Activated CD4-positive, CD25-positive, alpha-beta regulatory T cell (primary cell): ENCODE measurements at regions not wholly inside any gene's neighbourhood (a gene's known extent, or its start where the extent isn't known, plus 50 kb on each side); places are given as distances from the start of the nearest gene placed in this dataset.

Source experiments
- DNase-seq, 4 experiments: peaks; one replicate each; lab custom pipeline; 2025; lab: John Stamatoyannopoulos, UW

DNA sequence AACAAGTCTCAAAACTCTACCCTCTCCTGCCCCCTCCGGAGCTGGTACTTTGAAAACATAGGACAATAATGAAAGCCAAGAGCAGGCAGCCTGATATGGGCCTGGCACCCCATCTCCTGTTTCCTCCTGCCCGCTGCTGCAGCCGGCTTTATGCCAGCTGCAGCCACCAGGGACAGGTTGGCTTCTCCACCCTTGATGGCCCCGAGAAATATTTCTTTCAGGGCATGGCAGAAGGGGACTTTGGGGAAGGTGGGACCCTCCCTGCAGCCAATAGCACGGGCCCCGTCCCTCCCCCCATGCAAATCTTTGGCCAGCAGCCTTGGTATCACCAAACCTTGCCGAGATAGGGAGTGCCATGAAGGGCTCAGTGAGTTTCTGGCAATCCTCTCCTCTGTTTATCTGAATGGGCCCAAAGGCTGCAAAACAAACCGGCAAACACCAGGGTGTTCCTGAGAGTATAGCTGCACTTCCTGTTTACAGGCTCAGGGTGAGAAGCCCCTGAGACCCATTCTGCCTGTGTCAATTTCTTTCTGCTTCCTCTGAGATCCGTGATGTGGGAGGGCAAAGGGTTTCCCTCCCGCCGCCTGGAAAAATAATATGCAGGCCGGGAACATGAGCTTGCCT, 73.4 kb upstream of the BOD1 start:
- no peak for DNase-seq

DNA sequence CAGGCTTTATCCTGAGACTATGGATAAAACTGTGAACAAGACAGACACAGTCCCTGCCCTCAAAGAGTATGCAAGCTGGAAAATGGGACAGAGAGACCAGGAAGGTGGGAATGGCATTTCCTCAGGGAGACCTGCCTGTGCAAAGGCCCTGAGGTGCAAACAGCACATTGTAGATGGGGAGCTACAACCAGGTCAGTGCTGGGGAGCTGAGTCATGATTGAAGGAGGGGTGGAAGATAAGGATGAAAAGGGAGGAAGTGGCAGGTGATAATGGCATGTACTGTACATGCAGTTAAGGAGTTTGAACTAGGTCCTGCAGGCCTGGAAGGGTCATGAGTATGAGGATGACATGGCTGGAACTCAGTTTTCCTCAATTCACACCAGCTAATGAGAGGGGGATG, 75.5 kb upstream of the BOD1 start:
- DNase-seq: no peak

DNA sequence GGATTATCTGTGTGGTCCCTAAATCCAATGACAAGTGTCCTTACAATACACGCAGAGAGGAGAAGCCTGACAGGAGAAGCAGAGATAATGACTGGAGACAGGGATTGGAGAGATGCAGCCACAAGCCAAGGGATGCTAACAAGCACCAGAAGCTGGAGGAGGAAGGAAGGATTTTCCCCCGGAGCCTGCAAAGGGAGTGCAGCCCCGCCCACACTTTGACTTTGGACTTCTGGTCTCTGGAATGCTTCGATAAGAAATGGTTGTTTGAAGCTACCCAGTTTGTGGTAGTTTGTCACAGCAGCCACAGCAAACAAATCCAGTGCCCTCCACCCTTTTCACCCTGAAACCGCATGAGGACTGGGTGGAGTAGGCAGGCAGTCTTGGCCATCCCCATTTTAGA, 77.2 kb upstream of the BOD1 start:
- DNase-seq: no peak

DNA sequence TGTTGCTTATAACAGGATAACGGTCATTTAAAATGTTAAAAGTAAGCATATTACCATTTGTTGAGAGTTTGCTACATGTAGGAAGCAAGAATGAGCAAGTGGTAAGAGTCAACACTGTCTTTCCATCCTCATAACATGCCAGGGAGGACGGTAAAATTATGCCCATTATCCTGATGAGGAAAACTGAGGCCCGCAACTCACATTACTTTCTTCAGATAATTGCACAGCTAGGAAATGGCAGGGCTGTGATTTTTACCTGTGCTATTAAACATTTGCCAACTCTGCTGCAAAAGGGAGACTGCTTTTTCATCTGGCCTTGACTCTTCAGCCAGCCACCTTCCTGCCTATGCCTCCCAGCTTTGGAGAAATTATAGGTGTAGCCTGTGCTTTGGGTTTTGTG, 79.8 kb upstream of the BOD1 start:
- no peak for DNase-seq

DNA sequence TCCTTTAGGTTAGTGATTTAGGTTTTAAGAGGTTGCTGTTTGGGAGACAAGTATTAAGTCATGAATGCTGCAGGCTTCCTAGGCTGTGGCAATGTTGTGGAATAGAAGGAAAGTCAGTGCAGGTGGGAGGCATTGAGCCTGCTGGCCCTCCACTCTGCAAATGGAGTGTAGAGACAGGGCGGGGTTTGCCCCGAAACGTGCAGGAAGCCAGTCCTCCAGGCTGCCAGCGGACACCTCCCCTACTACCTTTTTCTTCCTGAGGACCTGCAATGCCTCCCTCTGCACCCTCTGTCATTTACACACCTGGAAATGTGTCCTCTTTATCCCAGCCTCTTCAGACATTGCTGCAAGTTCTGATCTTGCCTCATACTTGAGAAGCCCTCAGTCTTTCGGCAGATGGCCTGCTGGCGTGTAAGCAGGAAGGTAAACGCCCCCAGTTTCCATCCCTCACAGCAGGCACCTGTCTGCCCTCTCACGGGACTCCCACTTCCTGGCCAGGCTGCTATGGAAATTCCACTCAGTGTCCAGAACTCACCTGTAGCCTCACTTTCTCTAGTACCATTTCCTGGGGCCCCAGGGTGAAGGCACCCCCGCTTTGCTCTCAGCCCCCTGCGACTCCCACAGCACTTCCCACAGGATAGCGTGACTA, 81.6 kb upstream of the BOD1 start:
- no peak for DNase-seq

DNA sequence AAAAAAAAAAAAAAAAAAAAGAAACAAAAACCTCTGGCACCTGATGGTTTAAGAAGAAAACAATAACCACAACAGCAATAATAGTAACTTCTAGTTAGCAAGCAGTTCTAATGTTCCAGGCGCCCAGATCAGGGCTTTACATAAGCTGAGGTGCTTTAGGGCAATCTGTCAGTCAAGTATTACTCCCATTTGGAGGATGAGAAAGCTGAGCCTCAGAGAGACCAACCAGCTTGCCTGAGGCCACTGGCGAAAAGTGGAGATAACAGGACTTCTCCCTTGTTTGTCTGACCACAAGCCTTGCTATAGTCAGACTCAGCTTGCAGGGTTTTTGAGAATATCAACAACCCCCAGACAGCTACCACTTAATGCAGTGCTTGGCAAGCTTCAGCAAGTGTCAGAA, 83.5 kb upstream of the BOD1 start:
- DNase-seq: no peak

DNA sequence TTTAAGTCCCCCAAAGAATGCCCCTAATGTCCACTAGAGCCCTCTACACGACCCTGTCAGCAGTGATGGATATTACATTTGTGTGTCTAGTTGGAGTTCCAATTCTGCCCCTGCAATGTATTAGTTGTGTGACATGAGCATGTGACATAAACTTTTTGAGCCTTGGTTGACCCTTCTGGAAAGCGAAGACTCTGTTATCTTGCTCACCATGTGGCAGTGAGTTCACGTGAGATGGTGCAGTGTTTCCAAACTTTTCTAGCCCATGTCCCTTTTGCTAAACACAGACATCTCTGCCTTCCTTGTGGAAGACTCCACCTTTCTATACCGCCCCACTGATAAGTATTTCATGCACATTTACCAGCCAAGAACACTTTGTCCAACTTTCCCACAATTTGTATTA, 87.0 kb upstream of the BOD1 start:
- DNase-seq: no peak

DNA sequence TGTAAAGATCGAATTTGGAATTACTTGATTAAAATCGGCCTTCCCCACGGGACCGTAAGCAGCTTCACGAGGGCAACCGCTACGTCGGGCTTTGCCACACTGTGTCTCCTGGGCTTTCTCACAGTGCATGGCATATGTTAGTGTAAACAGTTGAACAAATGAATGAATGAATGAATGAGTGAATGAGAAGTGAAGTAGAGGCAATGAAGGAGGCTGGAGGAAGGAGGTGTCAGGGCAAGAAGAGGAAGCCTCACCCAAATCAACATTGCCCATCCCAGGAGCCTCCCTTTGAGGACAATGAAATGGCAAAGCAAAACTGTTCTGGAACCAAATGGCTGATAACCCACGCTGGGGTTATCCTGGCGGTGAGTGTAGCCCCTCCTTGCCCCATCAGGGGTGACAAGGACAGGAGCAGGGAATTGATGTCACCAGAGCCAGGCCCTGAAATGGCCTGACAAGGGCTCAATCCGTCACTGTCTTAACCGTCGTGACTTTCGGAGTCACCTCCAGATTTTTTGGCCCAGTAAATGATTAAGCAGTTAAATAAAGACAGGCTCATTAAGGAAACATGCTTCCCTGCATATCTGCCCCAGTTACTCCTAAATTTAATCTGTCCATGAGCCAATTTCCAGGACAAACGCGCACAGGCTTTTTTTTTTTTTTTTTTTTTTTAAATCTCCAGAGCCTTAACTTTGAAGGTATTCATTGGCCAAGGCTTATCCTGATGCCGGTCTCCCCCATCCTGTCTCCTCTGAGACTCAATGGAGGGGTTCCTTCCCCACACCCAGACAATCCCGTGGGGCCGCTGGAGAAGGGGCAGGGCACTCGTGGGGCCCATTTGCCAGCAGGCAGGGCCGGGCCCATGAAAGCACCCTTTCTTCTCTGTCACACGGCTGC, 88.4 kb upstream of the BOD1 start:
- DNase-seq: no peak

DNA sequence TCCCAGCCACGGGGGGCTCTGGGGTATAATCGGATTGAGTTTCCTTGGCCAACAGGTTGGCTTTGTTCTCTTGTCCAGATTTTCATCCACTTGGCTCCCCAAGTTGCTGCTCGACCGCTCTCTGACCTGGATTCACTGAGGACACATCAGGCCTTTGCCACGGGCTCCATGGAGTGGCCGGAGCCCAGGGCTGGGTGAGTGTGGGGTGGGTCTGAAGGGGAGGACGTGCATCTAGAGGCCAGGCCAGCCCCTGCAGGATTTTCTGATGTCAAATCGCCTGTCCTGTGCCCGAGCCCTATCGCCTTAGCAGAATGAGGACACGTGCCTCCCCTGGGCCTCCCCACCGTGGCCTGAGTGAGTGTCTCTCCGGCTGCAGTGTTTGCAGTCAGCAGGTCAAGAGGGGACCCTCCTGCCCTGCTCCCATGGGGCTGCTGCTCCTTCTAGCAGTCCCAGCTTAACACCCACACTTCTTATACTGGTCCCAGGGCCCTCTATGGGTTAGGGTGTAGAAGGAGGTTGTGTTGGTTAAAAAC, 89.1 kb upstream of the BOD1 start:
- DNase-seq: no peak

DNA sequence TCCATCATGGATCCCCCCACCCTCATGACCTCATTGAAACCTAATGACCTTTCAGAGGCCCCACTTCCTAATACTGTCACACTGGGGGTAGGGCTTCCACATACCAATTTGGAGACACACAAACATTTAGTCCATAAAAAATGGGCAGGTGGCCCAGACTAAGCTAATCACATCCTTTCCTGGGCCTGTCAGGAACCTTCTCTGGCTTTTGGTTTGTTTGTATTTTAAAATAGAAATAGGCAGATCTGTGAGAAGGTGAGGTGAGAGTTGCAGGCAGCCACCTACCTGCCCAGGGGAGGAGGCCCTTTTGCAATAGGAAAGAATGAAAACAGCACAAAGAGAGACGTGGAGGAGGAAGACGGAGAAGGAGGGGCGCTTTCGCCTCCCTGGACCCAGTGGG, 90.2 kb upstream of the BOD1 start:
- no peak for DNase-seq

DNA sequence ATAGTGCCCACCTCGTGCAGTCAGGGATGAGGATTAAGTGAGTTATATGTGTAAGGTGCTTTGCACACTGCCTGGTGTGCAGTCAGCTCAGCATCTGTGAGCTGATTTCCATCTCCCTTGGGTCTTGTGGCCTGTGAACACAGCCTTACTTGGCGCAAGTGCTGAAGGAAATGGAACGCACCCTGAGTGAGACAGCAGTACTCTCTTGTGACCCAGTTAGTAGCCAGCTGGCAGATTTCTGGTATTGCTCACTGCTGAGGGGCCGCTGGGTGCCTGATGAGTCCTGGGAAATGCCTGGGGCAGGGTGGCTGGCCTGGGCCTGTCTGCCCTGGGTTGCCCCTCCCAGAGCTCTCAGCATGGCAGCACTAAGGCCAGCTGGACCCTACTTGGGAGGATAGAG, 90.9 kb upstream of the BOD1 start:
- DNase-seq: no peak

DNA sequence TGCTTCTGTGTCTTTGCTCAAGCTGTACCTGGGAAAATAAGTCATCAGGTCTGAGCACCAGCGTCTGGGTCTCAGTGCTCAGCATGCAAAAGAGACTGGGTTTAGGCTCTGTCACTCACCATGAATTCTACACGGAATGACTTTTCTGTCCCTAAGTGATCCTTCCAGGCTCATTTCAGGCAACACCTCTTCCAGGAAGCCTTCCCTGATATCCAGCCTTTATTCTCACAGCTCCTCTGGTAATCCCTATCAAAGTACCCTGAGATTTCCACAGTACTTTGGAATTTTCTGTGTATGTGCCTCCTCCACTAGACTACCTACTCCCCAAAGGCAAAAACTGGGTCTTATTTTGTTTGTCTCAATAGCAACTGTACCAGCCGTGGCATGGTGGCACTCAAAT, 92.7 kb upstream of the BOD1 start:
- DNase-seq: no peak

DNA sequence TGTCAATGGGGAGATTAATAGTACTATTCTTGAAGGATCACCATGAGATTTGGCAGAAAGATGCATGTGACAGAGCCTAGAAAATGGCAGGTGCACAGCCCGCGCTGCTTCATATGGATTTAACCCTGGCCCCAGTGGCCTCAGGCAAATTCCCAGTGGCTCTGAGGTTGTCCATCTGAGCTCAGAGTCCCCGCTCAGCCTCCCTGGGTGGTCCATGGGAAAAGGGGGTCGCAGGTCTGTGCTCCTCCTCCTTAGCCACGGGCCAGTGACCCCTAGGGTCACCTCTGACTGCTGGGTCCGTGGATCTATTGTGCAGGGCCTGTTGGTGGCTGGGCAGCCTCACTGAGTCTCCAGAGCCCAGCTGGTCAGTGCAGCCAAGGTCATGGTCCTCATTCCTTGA, 93.3 kb upstream of the BOD1 start:
- no peak for DNase-seq

DNA sequence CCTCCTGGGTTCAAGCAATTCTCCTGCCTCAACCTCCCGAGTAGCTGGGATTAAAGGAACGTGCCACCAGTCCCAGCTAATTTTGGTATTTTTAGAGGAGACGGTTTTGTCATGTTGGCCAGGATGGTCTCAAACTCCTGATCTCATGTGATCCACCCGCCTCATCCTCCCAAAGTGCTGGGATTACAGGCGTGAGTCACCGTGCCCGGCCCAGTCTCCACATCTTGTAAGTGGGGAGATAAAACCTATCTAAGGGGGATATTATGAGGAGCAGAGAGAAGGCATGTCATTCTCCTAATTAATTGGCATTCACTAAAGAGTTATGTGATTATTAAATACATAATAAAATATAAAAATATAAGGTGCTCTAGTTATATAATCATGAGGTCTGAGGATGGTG, 94.1 kb upstream of the BOD1 start:
- DNase-seq: no peak

DNA sequence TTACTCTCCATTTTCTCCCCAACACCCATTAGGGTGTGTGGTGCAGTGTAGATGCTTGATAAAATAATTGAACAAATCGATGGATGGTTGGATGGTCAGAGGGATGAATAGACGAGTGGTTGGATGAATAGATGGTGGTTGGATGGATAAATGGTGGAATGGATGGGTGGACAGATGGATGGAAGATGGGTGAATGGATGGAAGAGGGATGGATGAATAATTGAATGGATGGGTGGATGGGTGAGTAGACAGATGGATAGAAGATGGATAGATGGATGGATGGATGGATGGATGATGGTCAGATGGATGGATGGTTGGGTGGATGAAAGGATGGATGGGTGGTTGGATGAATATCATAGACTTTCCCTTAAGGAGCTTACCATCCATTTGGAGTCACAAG, 95.0 kb upstream of the BOD1 start:
- no peak for DNase-seq

DNA sequence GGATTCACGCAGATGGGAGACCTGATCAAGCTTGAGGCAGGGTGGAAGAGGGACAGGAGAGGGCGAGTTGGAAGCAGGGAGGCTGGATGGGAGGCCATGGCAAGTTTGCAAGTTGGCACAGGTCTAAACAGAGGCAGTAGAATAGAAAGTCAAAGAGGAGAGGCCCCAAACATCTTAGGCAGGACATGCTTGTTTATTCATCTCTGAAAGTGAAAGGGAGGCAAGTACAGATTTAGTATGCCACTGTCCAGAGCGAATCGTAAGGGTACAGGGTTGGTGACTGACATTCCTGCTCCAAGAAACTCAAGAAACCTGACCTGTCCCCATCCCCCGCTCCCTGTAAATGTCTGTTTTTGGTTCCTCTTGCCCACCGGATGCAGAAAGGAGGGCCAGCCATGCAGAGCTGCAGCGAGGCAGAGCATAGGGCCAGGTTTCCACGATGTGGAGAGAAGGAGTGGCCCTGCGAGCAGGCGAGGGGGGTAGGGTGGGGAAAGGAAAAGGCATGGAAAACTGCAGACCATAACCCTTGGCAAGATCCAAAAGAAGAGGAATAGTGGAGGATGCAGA, 96.2 kb upstream of the BOD1 start:
- DNase-seq: no peak

DNA sequence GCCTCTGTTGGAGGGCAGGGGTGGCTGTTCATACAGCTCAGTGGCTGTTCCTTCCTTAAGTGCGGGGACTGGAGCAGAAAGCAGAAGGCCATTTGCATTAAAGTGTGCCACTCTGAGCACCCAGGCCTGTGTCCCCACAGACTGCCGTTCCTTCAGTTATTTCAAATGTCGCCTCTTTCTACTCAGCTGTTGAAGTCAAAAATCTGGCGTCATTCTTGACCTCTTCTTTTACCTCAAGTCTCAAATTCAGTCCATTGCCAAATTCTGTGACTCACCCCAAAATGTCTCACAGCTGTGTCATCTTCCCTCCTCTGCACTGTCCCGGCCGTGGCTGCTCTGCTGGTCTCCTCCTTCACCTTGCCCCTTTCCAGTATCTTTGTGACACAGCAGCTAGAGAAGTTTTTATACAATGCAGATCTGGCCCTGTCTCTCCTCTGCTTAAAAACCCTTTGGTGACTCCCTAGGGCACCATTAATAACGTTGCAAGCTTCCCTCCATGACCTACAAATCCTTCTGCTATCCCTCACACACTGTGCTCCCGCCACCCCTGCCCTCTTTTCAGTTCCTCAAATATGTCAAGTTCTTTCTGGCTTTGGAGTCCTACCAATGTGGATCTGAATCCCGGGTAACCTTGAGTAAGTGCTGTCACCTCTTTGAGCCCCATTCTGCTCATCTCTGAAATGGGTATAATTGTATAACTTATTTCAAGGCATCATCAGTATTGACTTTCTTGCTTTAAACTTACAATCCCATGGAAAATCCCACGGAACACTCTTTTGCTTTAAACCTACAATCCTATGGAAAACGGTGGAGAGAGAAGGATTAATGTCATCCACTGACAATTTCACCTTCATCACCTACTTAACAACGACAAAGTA, 98.3 kb upstream of the BOD1 start:
- DNase-seq: no peak

DNA sequence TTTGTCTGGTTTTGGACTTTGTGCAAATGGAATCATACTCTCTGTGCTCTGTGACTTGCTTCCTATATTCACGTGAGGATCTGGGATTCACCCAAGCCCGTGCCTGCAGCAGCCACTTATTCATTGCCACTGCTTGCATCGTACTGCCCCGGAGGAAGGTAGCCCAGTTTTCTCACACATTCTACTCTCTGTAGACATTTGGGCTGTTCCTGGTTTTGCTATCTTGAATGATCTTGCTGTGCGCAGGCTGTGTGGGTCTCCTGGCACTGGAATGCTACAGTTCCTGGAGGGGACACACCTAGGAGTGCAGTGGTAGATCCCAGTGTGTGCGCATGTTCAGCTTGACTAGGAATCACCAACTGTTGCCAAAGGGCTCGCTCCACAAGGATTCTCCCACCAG, 99.2 kb upstream of the BOD1 start:
- DNase-seq: no peak

DNA sequence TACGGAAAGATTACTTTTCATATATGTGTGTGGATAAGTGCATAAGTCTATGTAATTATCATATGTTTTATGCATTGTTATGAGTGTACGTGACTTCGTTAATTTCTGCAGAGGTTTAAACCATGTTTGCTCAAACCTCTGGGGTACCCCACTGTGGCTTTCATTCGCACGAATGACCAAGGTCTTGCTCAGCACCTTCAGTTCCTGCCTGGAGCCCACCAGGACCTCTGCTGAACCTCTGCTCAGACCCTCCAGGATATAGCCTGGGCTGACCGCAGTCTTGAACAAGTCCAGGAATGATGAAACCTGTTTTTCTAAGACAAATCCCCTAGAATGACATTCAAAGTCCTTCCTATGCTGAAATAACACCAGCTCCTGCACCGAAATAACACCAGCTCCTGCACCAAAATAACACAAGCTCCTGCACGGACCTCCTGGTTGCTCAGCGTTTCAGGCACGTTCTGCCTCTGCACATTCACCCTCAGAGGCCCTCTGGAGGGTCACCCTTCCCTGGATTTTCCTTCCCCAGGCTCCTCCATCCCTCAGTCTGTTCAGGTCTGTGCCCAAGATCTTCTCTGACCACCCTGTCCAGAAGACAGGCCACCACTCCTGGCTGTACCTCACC, 99.7 kb upstream of the BOD1 start:
- DNase-seq: no peak

DNA sequence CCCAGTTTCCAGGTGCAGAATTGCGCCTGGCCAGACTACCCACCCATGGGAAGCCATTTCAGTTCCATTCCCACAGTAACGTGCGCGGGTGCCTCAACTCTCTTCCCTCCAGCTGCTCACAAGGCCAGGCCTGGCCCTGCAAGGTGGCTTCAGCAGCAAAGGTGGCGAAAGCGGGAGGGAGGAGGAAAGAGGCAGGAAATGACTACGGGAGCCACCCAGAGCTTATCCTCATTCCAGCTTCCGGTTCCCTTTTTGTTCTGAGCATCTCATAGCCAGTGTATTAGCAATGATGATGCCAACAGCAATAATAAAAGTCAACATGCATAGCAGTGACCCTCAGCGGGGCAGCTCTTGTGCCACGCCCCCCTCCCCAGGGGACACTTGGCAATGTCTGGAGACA, 101.5 kb upstream of the BOD1 start:
- no peak for DNase-seq

DNA sequence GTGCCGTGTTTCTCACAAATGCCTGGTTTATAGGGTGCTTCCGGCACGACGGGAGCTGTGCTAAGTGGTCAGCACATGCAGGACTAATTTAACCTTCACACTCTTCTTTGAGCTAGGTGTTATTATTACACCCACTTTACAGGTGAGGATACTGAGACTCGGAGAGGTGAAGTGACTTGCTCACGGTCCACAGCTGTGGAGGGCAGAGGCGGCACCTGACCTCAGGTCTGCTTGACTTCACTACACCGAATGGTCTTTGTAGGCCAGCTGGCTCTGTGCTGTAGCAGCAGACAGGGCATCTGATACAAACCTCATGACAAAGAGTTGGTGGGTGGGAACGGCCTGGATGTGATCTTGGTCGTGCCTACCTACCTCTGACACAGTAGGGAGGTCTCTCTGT, 102.0 kb upstream of the BOD1 start:
- DNase-seq: no peak
